Kidney (tissue), 13 donors: ENCODE measurements at regions not wholly inside any gene's neighbourhood (a gene's known extent, or its start where the extent isn't known, plus 50 kb on each side); places are given as distances from the start of the nearest gene placed in this dataset.

Source experiments
- DNase-seq, 5 donors: peaks; one replicate each; pipeline ENCODE4 v3.0.0-alpha.2; 2013 to 2020
- FAIRE-seq: peaks from 2 replicates; lab custom pipeline; 2012; peaks lifted over from hg19 to GRCh38; lab: Jason Lieb, UNC
- H3K27ac ChIP-seq, 2 donors: one replicate each; pipeline ENCODE4 v1.7.0; 2013; ENCODE audit warnings: low read depth in 2 of 2, low read length in 2 of 2, inconsistent platforms in 1 of 2
- H3K27me3 ChIP-seq: one replicate; pipeline ENCODE4 v1.7.1; 2013; ENCODE audit warnings: low read length, inconsistent platforms; ENCODE audit not compliant: control insufficient read depth, insufficient read depth
- H3K36me3 ChIP-seq, 3 donors: one replicate each; pipeline versions ENCODE4 v1.7.0 to v1.7.1; 2013; ENCODE audit warnings: low read length in 3 of 3, control low read depth in 1 of 3, inconsistent platforms in 1 of 3; ENCODE audit not compliant: insufficient read depth in 3 of 3, control insufficient read depth in 2 of 3
- H3K4me1 ChIP-seq, 3 donors: one replicate each; pipeline versions ENCODE4 v1.7.0 to v1.7.1; 2013; ENCODE audit warnings: low read length in 3 of 3, inconsistent platforms in 1 of 3, low read depth in 1 of 3; ENCODE audit not compliant: control insufficient read depth in 2 of 3, insufficient read depth in 2 of 3
- H3K4me3 ChIP-seq, 3 donors: one replicate each; pipeline versions ENCODE4 v1.7.0 to v1.8.1; 2013; ENCODE audit warnings: low read length in 3 of 3, control low read depth in 1 of 3, inconsistent platforms in 1 of 3
- H3K9ac ChIP-seq, 3 donors: one replicate each; pipeline versions ENCODE4 v1.7.0 to v1.7.1; 2013; ENCODE audit warnings: low read length in 3 of 3, control low read depth in 1 of 3, inconsistent platforms in 1 of 3
- H3K9me3 ChIP-seq, 3 donors: one replicate each; pipeline versions ENCODE4 v1.7.0 to v1.7.1; 2013; ENCODE audit warnings: low read length in 3 of 3, control low read depth in 1 of 3, inconsistent platforms in 1 of 3; ENCODE audit not compliant: control insufficient read depth in 2 of 3, insufficient read depth in 1 of 3
- intact Hi-C: fragments of 100-400 bp; cut with DNase I; formaldehyde crosslinking; loops from one replicate; pipeline ENCODE4 v1.11.1; 2022
- TF ChIP-seq, protein P1 (sequence below): IDR thresholded peaks from 3 replicates; pipeline ENCODE4 v1.5.1; 2012; ENCODE audit warnings: mild to moderate bottlenecking, moderate library complexity, borderline replicate concordance; ENCODE audit not compliant: insufficient read depth; ENCODE audit errors: extremely low read depth
- donor health status: control.
- donor health status: control.
- donor health status: control.
- donor health status: control.
- donor health status: control.
- donor health status: DM: yes; HTN: yes; CAD: no.
- donor health status: Normal renal cell carcinoma (clear cell type).

DNA sequence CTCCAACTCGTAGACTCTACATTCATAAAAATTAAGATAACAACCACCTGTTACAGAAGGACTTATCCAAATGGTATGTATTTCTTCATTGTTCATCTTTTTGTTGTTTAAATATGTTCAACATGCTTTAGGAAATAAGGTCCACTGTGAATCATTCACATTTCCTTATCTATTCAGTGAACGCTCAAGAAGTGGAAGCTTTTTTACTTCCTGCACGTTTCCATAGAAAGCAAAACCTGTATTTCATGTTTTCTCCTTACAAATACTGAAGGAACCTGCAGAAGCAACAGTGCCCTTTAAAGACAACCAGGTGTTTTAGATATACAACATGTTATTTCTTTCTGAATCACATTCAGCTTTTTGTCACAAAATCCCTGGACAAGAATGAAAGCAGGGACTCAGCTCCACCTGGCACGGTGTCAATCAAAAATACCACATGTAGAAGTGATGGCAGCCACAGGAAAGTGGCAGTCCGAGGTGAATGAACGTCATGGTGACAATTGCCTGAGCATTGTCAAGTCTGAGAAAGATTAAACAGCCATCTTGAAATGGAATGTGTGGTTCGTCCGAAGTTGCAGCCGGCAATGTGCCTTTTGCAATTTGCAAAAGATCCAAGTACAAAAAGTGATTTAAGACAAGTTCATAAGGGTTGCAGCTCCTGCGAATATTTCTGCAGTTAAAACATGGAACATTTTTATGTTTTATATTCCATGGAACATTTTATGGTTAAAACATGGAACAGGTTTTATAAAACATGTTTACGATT, 66.7 kb upstream of the RIPOR2 start:
- H3K4me3 ChIP-seq = no peak overlapping the region
- FAIRE-seq = no peak
- TF ChIP-seq, protein P1, sequence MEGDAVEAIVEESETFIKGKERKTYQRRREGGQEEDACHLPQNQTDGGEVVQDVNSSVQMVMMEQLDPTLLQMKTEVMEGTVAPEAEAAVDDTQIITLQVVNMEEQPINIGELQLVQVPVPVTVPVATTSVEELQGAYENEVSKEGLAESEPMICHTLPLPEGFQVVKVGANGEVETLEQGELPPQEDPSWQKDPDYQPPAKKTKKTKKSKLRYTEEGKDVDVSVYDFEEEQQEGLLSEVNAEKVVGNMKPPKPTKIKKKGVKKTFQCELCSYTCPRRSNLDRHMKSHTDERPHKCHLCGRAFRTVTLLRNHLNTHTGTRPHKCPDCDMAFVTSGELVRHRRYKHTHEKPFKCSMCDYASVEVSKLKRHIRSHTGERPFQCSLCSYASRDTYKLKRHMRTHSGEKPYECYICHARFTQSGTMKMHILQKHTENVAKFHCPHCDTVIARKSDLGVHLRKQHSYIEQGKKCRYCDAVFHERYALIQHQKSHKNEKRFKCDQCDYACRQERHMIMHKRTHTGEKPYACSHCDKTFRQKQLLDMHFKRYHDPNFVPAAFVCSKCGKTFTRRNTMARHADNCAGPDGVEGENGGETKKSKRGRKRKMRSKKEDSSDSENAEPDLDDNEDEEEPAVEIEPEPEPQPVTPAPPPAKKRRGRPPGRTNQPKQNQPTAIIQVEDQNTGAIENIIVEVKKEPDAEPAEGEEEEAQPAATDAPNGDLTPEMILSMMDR = no peak
- H3K27ac ChIP-seq = no peak overlapping the region
- no peak for DNase-seq
- H3K36me3 ChIP-seq = no peaks in the 10 kb centered on the region
- H3K27me3 ChIP-seq = no peaks in the 10 kb centered on the region
- H3K9ac ChIP-seq = no peak overlapping the region
- intact Hi-C loops = no loop called here
- no peaks in the 10 kb centered on the region for H3K9me3 ChIP-seq
- H3K4me1 ChIP-seq = peaks cover 0 to 2% (median 0%) of the 10 kb centered on the region in 3 donors

DNA sequence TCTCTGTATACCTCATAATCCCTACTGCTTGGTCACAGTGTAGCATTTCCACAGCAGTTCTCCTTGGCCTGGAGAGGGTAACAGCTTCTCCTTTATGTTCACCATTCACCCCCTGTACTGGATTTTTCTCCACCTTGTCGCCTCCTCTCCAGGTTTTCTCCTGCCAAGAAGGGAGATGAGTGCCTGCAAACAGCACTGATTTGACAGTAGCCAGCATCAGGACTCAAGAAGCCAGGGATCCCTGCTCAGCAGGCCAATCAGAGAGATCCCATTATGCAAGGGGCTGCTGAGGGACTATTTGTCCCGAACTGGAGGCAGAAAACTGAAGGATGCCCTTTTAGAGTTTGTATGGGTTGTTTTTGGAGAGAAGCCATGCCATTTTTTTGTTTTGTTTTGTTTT, 68.6 kb upstream of the RIPOR2 start:
- no peaks in the 10 kb centered on the region for H3K27me3 ChIP-seq
- no peak for FAIRE-seq
- no peak overlapping the region for H3K27ac ChIP-seq
- H3K4me1 ChIP-seq = peaks cover 0 to 2% (median 0%) of the 10 kb centered on the region in 3 donors
- TF ChIP-seq, protein P1 = no peak
- no peak overlapping the region for H3K9ac ChIP-seq
- H3K9me3 ChIP-seq = no peaks in the 10 kb centered on the region
- no peak overlapping the region for H3K4me3 ChIP-seq
- no peaks in the 10 kb centered on the region for H3K36me3 ChIP-seq
- DNase-seq = no peak
- intact Hi-C loops = no loop called here

DNA sequence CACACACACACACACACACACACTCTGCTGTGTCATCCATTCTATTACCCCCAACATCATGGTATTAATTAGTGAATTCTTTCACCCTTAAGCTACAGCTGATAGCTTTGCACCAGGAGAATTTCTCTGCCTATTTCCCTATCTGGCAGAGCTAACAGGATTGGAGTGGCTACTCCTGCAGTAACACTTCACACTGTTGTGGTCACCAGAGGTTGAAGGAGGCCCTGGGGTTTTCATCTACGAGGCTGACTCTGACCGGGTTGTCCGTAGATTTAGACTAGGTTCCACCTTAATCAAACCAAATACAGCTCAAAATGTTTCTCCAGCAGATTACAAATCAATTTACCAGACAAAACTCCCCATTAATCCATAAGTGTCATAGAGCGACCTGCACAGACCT, 69.2 kb upstream of the RIPOR2 start:
- intact Hi-C loops = no loop called here
- Histone ChIP-seq H3K27ac (no peak overlapping the region), H3K27me3 (no peaks in the 10 kb centered on the region), H3K36me3 (no peaks in the 10 kb centered on the region), H3K9me3 (no peaks in the 10 kb centered on the region), H3K4me3 (no peak overlapping the region), H3K9ac (no peak overlapping the region), H3K4me1 (peaks cover 0 to 2% (median 0%) of the 10 kb centered on the region in 3 donors)
- TF ChIP-seq, protein P1 = no peak
- DNase-seq (no peak), FAIRE-seq (no peak)
